PFSK-1 (cell line): ENCODE measurements at regions not wholly inside any gene's neighbourhood (a gene's known extent, or its start where the extent isn't known, plus 50 kb on each side); places are given as distances from the start of the nearest gene placed in this dataset.

ENCODE experiments used
- FOXP2 ChIP-seq: optimal IDR thresholded peaks from 2 replicates; pipeline ENCODE3; 2011; ENCODE audit warnings: borderline replicate concordance, control low read depth, inconsistent platforms; ENCODE audit not compliant: insufficient read depth; ENCODE audit errors: extremely low read length, extremely low read depth
- POLR2AphosphoS5 ChIP-seq: IDR thresholded peaks from 2 replicates; pipeline ENCODE4 v1.6.1; 2012; ENCODE audit warnings: low read depth, mild to moderate bottlenecking, control low read depth, low read length, moderate library complexity
- REST ChIP-seq, 2 experiments: IDR thresholded peaks; 2 replicates each; pipeline versions ENCODE4 v1.6.1 to v1.8.0; 2011 to 2012; ENCODE audit warnings: low read depth in 2 of 2, low read length in 2 of 2, control low read depth in 1 of 2, inconsistent platforms in 1 of 2, mild to moderate bottlenecking in 1 of 2, moderate library complexity in 1 of 2; ENCODE audit not compliant: insufficient read depth in 1 of 2
- SIN3A ChIP-seq: IDR thresholded peaks from 2 replicates; pipeline ENCODE4 v1.6.1; 2012; ENCODE audit warnings: mild to moderate bottlenecking, low read length, moderate library complexity, borderline replicate concordance; ENCODE audit not compliant: insufficient read depth
- TAF1 ChIP-seq: IDR thresholded peaks from 2 replicates; pipeline ENCODE4 v1.6.1; 2012; ENCODE audit warnings: low read length, control low read depth, borderline replicate concordance; ENCODE audit not compliant: insufficient read depth

- TF ChIP-seq POLR2AphosphoS5: no peak
- TF ChIP-seq REST (IDR thresholded peaks at IDR 0.05; ENCODE audit: insufficient read depth in 1 of 2, low read depth in 2 of 2, low read length in 2 of 2): no peak
- no peak for TF ChIP-seq TAF1
- no peak for TF ChIP-seq SIN3A
- TF ChIP-seq FOXP2: no peak
Observed at GRCh38 chr10:10047426-10047825, 970.2 kb upstream of the CELF2 start.
